GM19372 (cell line): ENCODE measurements at regions not wholly inside any gene's neighbourhood (a gene's known extent, or its start where the extent isn't known, plus 50 kb on each side); places are given as distances from the start of the nearest gene placed in this dataset.
A peak's percentile ranks its signal among the peaks of the same experiment; 100 is the strongest.
"Not testable (repeated sequence)": the region's sequence is repeated elsewhere in the genome, so short reads cannot be mapped to it uniquely, and the experiment has no call there.

Experiments used
- ATAC-seq: cut with Tn5 transposase; IDR thresholded peaks from one replicate; pipeline ENCODE4 v1.9.1; 2021; ENCODE audit warnings: mild to moderate bottlenecking, low read depth, moderate library complexity; ENCODE audit not compliant: unreplicated experiment

GRCh38 chr3:106331636-106332035 lies 462.8 kb upstream of the CBLB start:
- ATAC-seq: no peak

DNA sequence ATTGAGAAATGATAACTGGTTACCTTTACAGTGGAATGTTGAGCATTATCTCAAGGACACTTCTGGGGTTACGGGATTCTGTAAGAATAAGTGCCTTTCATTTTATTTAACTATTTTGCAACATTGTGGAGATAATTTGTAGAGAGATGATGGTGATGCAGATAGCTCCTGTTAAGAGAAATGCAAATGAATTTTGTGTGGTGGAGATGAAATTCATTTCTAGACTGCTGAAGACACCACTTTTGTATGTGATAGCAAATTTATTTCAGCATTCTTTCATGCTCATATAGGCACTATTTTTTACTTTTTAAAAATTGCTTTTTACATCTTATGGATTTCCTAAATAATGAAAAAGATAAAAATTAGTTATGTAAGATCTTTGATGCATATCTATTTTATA lies 463.3 kb upstream of the CBLB start:
- ATAC-seq: no peak

DNA sequence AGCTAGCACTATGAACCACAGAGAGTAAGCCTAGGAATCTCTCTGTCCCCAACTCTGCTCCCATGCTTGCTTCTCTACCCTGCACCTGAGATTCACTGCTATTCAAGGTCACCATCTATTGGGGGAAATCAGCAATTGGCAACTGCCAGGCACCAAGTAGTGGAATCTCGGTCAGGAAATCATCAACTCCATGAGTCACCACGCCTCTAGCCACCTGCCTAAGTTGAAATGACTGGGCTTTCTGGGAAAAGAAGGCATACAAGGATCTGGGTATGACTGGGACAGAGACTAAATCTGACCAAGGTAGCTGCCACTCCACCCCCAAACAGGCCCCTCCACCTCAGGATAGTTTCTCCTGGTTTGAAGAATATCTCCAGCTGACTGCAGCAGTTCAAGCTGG lies 464.1 kb upstream of the CBLB start:
- ATAC-seq: no peak

DNA sequence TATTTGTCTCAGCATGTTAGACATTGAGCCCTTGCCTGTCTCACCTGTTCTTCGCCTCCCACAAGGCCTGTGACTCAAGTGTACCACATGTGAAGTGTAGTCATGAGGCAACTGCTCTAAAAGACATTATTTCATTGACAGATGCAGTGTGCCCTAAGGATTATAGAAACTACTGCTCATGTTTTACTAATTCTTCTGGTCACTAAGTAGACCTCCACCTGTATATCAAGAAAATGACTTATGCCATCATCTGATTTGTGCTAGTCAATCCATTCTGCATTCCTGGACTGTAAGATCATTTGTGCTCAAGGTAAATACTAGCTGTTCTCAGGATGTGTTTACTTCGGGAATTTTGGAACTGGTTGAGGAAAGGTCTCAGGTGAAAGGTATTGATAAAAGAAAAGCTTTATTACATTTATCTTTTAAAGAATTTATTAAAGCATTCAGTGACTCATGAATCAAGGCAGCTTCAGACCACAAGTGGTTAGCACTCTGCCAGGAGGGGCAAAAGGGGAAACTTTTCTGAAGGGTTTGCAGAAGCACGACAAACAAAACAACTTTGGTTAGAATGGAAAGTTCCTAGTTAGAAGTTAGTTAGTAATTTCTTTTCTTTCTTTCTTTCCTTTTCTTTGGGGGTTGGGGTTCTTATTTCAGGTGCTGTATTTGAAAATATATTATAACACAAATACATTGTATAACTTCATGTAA lies 465.3 kb upstream of the CBLB start:
- peak; percentile 62 for ATAC-seq

- ATAC-seq: no peak
Observed at GRCh38 chr3:106336619-106337018, 467.8 kb upstream of the CBLB start.

- ATAC-seq: no peak
Observed at GRCh38 chr3:106337116-106337515, 468.3 kb upstream of the CBLB start.

DNA sequence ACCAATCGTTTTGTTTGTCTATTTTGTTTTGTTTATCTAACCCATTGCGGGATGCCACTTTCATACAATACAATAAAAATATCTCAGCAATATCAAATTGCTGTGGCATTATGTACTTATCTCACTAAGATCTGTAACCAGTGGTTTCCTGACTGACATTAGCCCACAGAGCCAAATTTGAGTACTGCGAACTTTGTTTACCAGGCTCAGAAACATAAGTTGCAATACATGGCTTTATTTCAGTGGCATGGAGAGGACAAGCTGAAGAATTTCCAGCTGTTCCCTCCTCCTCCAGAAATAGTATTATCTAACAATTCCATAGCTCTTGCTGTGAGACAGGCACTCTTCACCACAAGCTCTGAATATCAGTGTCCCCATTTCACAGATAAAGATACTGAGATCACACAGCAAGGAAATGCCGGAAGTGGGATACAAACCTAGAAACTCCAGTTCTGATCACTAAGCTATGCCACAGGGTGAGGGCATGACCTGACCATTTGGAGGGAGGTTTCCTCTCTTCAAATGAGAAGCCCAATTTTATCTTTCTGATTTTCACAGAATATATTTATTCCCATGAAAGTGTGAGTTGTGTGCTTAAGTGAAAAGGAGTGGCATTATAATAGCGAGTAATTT lies 469.9 kb upstream of the CBLB start:
- ATAC-seq: no peak

DNA sequence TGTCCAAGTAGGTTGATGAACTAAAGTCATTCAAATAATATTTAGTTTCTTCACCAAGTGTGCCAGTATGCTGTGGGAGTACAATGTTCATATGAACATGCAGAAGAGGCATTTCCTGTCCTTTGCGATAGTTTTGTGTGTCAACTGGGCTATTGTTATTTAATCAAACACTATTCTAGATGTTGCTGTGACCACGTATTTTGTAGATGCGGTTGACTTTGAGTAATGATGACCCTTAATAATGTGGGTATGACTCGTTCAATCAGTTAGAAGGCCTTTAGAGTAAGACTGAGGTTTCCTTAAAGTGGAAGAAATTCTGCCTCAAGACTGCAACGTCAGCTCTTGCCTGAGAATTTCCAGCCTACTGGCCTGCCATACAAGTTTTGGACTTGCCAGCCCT lies 470.7 kb upstream of the CBLB start:
- no peak for ATAC-seq

- ATAC-seq: no peak
Observed at GRCh38 chr3:106341087-106341486, 472.3 kb upstream of the CBLB start.

GRCh38 chr3:106341586-106342162 lies 472.9 kb upstream of the CBLB start:
- ATAC-seq: no peak

- ATAC-seq: no peak
Observed at GRCh38 chr3:106342386-106342785, 473.6 kb upstream of the CBLB start.

GRCh38 chr3:106343811-106344210 lies 475.0 kb upstream of the CBLB start:
- no peak for ATAC-seq

- ATAC-seq: no peak
Observed at GRCh38 chr3:106345353-106346027, 476.7 kb upstream of the CBLB start.

- no peak for ATAC-seq
Observed at GRCh38 chr3:106347350-106347749, 478.5 kb upstream of the CBLB start.

DNA sequence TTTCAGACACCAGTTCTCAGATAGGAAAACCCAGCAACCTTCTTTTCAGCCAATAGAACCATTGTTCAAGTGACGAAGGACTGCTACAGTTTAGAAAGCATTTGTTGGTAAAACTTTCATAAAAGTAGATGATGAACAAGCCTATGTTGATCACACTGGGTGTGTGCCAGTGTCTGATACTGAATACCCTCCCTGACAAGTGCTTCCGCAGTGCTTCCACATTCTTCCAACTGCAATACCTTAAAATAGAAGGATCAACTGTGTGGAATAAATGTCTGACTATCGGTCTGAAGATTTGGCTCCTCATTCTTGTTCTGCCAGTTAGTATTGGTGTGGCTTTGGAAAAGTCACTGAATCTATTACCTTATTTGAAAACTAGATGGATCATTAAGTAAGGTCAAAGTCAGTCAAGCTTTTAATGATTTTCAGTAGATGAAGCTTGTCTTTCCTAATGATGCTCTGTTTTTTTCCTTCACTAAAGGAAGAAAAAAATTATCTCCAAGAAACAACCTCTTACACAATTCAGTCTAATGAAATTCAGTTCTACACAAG lies 479.4 kb upstream of the CBLB start:
- no peak for ATAC-seq

GRCh38 chr3:106349191-106349881 lies 480.5 kb upstream of the CBLB start:
- ATAC-seq: no peak

- ATAC-seq: no peak
Observed at GRCh38 chr3:106355873-106356272, 487.1 kb upstream of the CBLB start.

GRCh38 chr3:106359692-106360091 lies 490.9 kb upstream of the CBLB start:
- ATAC-seq: no peak

- not testable (repeated sequence) for ATAC-seq
Observed at GRCh38 chr3:106360901-106361300, 492.1 kb upstream of the CBLB start.

- no peak for ATAC-seq
Observed at GRCh38 chr3:106364477-106364876, 495.7 kb upstream of the CBLB start.
